Transverse colon (tissue), 4 donors: ENCODE measurements at regions not wholly inside any gene's neighbourhood (a gene's known extent, or its start where the extent isn't known, plus 50 kb on each side); places are given as distances from the start of the nearest gene placed in this dataset.
"Not testable (repeated sequence)": the region's sequence is repeated elsewhere in the genome, so short reads cannot be mapped to it uniquely, and the experiment has no call there.

Experiments
- DNase-seq: peaks from one replicate; pipeline ENCODE4 v3.0.0-alpha.2; 2019
- H3K27ac ChIP-seq, 4 donors: fragments of 200-600 bp; sonication (generic); 2 replicates each; pipeline ENCODE4 v1.5.1; 2016 to 2018; ENCODE audit warnings: inconsistent platforms in 4 of 4
- H3K27me3 ChIP-seq: fragments of 200-600 bp; sonication (generic); 2 replicates; pipeline ENCODE4 v1.5.1; 2017; ENCODE audit warnings: inconsistent platforms
- H3K36me3 ChIP-seq, 4 donors: fragments of 200-600 bp; sonication (generic); 2 replicates each; pipeline ENCODE4 v1.5.1; 2017 to 2019; ENCODE audit warnings: inconsistent platforms in 4 of 4
- H3K4me1 ChIP-seq, 4 donors: fragments of 200-600 bp; sonication (generic); 2 replicates each; pipeline ENCODE4 v1.5.1; 2017 to 2020; ENCODE audit warnings: inconsistent platforms in 4 of 4
- H3K4me3 ChIP-seq, 4 donors: fragments of 200-600 bp; sonication (generic); 1 replicate in 1 of 4; 2 replicates in 3 of 4; pipeline versions ENCODE4 v1.5.1 to v1.6.1; 2017 to 2019; ENCODE audit warnings: inconsistent platforms in 4 of 4
- H3K9me3 ChIP-seq, 2 donors: fragments of 200-600 bp; sonication (generic); 2 replicates each; pipeline ENCODE4 v1.5.1; 2017 to 2019; ENCODE audit warnings: inconsistent platforms in 2 of 2
- EP300 ChIP-seq: sonication (generic); formaldehyde crosslinking; IDR thresholded peaks from one replicate; pipeline ENCODE4 v1.6.1; 2017; ENCODE audit warnings: antibody characterized with exemption, low read depth
- POLR2A ChIP-seq: fragments of 450-650 bp; IDR thresholded peaks from one replicate; pipeline ENCODE4 v1.6.1; 2016; ENCODE audit warnings: antibody characterized with exemption, mild to moderate bottlenecking, moderate library complexity
- POLR2AphosphoS5 ChIP-seq, 3 donors: sonication (generic); formaldehyde crosslinking; IDR thresholded peaks; one replicate each; pipeline ENCODE4 v1.6.1; 2016; ENCODE audit warnings: antibody characterized with exemption in 3 of 3
- WGBS, 2 donors: methylation state at CpG; one replicate each; pipeline ENCODE4 v1.1.5; 2018; ENCODE audit warnings: low coverage in 1 of 2; 5-methylcytosine and 5-hydroxymethylcytosine counted together
- in situ Hi-C, 4 donors: fragments of 200-750 bp; cut with MboI; loops; one replicate each; pipeline versions ENCODE4 v1.15.0 to v1.15.1; 2017; ENCODE audit warnings: low sequenced_read_pairs in 3 of 4, low pct_ligation_motif_present in 1 of 4, low pct_unique_long_range_greater_than_20kb in 1 of 4
- intact Hi-C: fragments of 100-400 bp; cut with DNase I; formaldehyde crosslinking; loops from one replicate; pipeline ENCODE4 v1.15.1; 2023; ENCODE audit warnings: low total_unique reads
- TF ChIP-seq, protein P1 (sequence below), 5 experiments: fragments of 200-600 bp in 3 of 5; fragments of 450-650 bp in 2 of 5; sonication (generic) in 3 of 5; IDR thresholded peaks; 1 replicate in 2 of 5; 2 replicates in 3 of 5; pipeline ENCODE4 v1.5.1; 2016 to 2017; ENCODE audit warnings: antibody characterized with exemption in 5 of 5, inconsistent platforms in 3 of 5, mild to moderate bottlenecking in 2 of 5, moderate library complexity in 1 of 5

DNA sequence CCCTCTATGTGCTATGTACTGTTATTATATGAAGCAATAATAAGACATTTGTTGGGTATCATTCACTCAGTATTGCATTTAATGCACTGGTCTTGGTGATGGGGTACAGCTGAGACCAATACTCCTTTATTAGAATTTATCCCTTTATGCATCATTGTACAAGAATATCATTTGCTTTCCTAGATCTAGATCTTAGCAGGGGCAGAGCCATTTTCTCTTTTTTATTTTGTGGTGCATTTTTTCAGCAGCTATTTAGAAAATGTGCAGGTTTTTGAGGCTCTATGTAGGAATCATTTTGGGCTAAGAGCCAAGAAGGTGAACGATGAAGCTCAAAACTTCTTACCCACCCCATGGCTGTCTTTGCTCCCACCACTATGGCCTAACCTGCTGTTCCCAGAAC lies 114.2 kb downstream of the OR2B2 start:
- Histone ChIP-seq H3K27me3 (peaks cover 6% of the 10 kb centered on the region), H3K27ac (no peak overlapping the region), H3K4me1 (peaks cover 0 to 12% (median 2%) of the 10 kb centered on the region in 4 donors), H3K4me3 (no peak overlapping the region), H3K36me3 (no peaks in the 10 kb centered on the region), H3K9me3 (no peaks in the 10 kb centered on the region)
- in situ Hi-C loops = no loop called here
- WGBS, 2 donors = 86 to 89% methylated on average over 1 of the region's 1 CpG
- DNase-seq = no peak
- TF ChIP-seq POLR2A (no peak), EP300 (no peak), POLR2AphosphoS5 (IDR thresholded peaks at IDR 0.05) (no peak)
- TF ChIP-seq, protein P1, sequence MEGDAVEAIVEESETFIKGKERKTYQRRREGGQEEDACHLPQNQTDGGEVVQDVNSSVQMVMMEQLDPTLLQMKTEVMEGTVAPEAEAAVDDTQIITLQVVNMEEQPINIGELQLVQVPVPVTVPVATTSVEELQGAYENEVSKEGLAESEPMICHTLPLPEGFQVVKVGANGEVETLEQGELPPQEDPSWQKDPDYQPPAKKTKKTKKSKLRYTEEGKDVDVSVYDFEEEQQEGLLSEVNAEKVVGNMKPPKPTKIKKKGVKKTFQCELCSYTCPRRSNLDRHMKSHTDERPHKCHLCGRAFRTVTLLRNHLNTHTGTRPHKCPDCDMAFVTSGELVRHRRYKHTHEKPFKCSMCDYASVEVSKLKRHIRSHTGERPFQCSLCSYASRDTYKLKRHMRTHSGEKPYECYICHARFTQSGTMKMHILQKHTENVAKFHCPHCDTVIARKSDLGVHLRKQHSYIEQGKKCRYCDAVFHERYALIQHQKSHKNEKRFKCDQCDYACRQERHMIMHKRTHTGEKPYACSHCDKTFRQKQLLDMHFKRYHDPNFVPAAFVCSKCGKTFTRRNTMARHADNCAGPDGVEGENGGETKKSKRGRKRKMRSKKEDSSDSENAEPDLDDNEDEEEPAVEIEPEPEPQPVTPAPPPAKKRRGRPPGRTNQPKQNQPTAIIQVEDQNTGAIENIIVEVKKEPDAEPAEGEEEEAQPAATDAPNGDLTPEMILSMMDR (IDR thresholded peaks at IDR 0.05) = no peak
- intact Hi-C loops = loop anchor here (5.0 kb wide), 1 partner anchor 631 kb away; no protein-coding TSS in a partner anchor

DNA sequence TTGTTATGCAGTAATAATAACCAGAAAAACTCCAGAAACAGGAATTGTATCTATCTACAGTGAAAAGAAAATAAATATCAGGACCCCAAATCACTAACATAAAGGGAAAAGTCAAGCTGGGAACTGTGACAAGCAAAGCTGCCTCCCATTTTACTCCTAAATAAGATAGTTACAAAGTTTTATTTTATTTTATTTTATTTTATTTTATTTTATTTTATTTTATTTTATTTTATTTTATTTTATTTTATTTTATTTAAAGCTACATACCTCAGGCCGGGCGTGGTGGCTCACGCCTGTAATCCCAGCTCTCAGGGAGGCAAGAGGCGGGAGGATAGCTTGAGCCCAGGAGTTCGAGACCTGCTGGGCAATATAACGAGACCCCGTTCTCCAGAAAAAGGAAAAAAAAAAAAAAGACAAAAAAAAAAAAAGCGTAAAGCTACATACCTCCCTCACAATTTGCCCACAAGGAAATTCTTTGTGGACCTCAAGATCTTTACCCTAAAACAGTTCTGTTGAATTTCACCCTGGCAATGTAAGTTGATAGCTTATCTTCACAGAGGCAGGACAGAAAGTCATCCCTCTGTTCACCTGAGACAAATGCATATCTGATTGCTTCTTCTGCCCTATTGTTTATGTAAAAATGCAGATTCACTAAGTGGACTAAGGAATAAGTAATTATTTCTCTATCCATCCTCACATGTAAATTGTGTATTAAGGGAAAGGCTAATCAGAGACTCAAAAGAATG lies 115.3 kb downstream of the OR2B2 start:
- intact Hi-C loops = loop anchor here (5.0 kb wide), 1 partner anchor 630 kb away; no protein-coding TSS in a partner anchor
- peaks cover 0 to 23% (median 8%) of the 10 kb centered on the region in 4 donors for H3K4me1 ChIP-seq
- H3K36me3 ChIP-seq, H3K4me3 ChIP-seq, in situ Hi-C loops, DNase-seq, H3K27me3 ChIP-seq, H3K27ac ChIP-seq, H3K9me3 ChIP-seq: not testable (repeated sequence)
- 86 to 89% methylated on average over 8 of the region's 8 CpGs for WGBS, 2 donors

DNA sequence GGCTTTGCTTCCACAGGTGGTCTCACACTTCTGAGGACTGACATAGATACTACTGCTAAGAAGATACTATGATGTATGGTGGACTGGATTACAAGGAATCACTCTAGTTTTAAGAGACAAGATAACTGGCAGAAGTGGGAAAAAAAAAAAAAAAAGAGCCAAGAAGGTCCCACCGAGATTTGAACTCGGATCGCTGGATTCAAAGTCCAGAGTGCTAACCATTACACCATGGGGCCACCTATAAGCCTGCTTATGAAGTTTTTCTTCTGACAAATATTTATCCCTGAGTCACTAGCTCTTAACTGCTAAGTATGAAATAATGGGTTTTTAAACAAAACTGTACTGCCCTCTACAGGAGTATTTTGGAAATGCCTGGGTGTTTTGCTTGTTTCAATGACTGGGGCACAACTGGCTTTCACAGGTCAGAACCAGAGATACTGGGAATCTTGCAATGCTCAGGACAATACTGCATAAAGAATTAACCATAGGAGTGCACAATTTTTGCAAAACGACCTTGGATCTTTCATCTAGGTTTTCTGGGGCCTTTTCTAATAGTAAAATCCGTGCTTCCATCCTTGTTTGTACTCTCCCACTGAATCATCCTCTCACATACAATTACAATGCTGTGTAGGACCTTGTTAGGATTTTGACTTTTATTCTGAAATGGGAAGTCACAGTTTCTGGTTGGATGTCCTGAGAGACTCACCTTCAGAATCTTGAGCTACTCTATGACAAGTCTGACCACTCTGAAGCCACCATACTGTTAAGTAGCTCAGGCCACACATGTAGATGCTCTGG lies 116.3 kb downstream of the OR2B2 start:
- WGBS, 2 donors = 0 to 6% methylated on average over 5 of the region's 5 CpGs
- H3K4me3 ChIP-seq = no peak overlapping the region
- in situ Hi-C loops (no loop called here), intact Hi-C loops (loop anchor here (5.0 kb wide), 1 partner anchor 629 kb away; no protein-coding TSS in a partner anchor)
- no peak for DNase-seq
- H3K27me3 ChIP-seq = peaks cover 1% of the 10 kb centered on the region
- H3K36me3 ChIP-seq = no peaks in the 10 kb centered on the region
- H3K4me1 ChIP-seq = peaks cover 0 to 33% (median 17%) of the 10 kb centered on the region in 4 donors
- no peaks in the 10 kb centered on the region for H3K9me3 ChIP-seq
- no peak for TF ChIP-seq EP300
- peak in 1 of 3 donors; percentile 16 for TF ChIP-seq POLR2AphosphoS5 (IDR thresholded peaks at IDR 0.05)
- no peak for TF ChIP-seq POLR2A
- TF ChIP-seq, protein P1 (IDR thresholded peaks at IDR 0.05) = peak; percentile 77 to 96 (median 83)
- peak overlapping the region in 2 of 4 donors; percentile 23 to 26 for H3K27ac ChIP-seq

DNA sequence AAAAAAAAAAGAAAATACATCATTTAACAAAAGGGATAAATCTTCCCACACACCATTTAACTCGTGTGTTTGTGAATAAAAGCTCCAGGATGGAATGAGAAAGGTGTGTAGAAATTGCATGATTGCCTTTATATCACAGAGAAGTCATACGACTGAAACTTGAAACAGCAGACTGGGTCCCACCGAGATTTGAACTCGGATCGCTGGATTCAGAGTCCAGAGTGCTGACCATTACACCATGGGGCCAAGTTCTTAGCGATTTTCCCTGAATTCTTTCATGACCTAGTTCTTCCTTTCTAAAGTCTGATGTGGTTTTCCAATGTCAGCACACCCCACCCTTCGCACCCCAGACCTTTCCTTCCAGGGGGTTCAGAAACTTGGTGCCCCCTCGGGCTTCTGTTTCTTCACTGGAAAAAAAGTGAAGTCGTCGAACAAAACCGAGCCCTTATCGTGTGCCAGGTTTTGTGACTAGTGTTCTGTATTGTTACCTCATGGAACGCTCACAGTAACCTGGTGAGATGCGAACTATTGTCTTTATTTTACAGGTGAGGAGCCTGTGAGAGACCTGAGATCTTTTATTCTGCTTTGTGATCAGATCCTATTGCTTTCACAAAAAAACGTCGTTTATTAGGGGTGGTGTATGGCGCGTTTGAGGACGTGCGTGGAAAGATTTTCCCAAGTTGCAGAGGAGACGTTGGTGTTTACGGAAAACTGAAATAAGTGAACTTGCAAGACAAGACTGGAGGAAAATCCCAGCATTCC lies 120.8 kb downstream of the OR2B2 start:
- in situ Hi-C loops (no loop called here), intact Hi-C loops (no loop called here)
- DNase-seq = peak; percentile 54
- peaks cover 0 to 34% (median 17%) of the 10 kb centered on the region in 4 donors for H3K4me1 ChIP-seq
- H3K27ac ChIP-seq = peak overlapping the region; percentile 75 to 86 (median 78)
- H3K36me3 ChIP-seq = no peaks in the 10 kb centered on the region
- H3K27me3 ChIP-seq = no peaks in the 10 kb centered on the region
- TF ChIP-seq, protein P1 (IDR thresholded peaks at IDR 0.05) = no peak
- no peaks in the 10 kb centered on the region for H3K9me3 ChIP-seq
- peak overlapping the region; percentile 15 to 47 (median 28) for H3K4me3 ChIP-seq
- 18 to 28% methylated on average over 13 to 22 of the region's 22 CpGs for WGBS, 2 donors

DNA sequence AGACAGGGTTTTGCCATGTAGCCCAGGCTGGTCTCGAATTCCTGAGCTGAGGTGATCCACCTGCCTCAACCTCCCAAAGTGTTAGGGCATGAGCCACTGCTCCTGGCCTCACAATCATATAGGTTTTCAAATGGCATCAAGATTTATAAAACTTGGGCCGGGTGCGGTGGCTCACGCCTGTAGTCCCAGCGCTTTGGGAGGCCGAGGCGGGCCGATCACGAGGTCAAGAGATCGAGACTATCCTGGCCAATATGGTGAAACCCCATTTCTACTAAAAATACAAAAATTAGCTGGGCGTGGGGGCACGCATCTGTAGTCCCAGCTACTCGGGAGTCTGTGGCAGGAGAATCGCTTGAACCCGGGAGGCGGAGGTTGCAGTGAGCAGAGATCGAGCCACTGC lies 123.8 kb downstream of the OR2B2 start:
- H3K4me3 ChIP-seq, intact Hi-C loops, H3K27ac ChIP-seq, H3K27me3 ChIP-seq, DNase-seq, H3K36me3 ChIP-seq, H3K9me3 ChIP-seq, in situ Hi-C loops: not testable (repeated sequence)
- WGBS, 2 donors = 96 to 97% methylated on average over 12 to 17 of the region's 17 CpGs
- peaks cover 0 to 56% (median 30%) of the 10 kb centered on the region in 4 donors for H3K4me1 ChIP-seq
